ENCODE measurements at regions not wholly inside any gene's neighbourhood (a gene's known extent, or its start where the extent isn't known, plus 50 kb on each side); places are given as distances from the start of the nearest gene placed in this dataset.

GRCh38 chr2:212686285-212686895, 147.8 kb upstream of the ERBB4 start:
- DNase-seq: no peak

- no peak for DNase-seq
Measured at GRCh38 chr2:212683346-212684097, 144.9 kb upstream of the ERBB4 start.

- no peak for DNase-seq
Measured at GRCh38 chr2:212682937-212683336, 144.3 kb upstream of the ERBB4 start.

GRCh38 chr2:212677466-212677865, 138.9 kb upstream of the ERBB4 start:
- no peak for DNase-seq

- no peak for DNase-seq
Measured at GRCh38 chr2:212672186-212672585, 133.6 kb upstream of the ERBB4 start.

GRCh38 chr2:212669761-212670160, 131.2 kb upstream of the ERBB4 start:
- no peak for DNase-seq

- no peak for DNase-seq
Measured at GRCh38 chr2:212667751-212668316, 129.2 kb upstream of the ERBB4 start.

GRCh38 chr2:212665948-212666347, 127.3 kb upstream of the ERBB4 start:
- DNase-seq: no peak

- DNase-seq: no peak
Measured at GRCh38 chr2:212659441-212659840, 120.8 kb upstream of the ERBB4 start.

- DNase-seq: no peak
Measured at GRCh38 chr2:212649646-212650045, 111.0 kb upstream of the ERBB4 start.

GRCh38 chr2:212646698-212647366, 108.2 kb upstream of the ERBB4 start:
- no peak for DNase-seq

GRCh38 chr2:212644195-212644837, 105.7 kb upstream of the ERBB4 start:
- DNase-seq: no peak

- DNase-seq: no peak
Measured at GRCh38 chr2:212640428-212640827, 101.8 kb upstream of the ERBB4 start.

GRCh38 chr2:212638694-212639093, 100.1 kb upstream of the ERBB4 start:
- no peak for DNase-seq

GRCh38 chr2:212628586-212628985, 90.0 kb upstream of the ERBB4 start:
- no peak for DNase-seq

- no peak for DNase-seq
Measured at GRCh38 chr2:212626371-212626918, 87.8 kb upstream of the ERBB4 start.

- DNase-seq: no peak
Measured at GRCh38 chr2:212619954-212620353, 81.4 kb upstream of the ERBB4 start.

- DNase-seq: no peak
Measured at GRCh38 chr2:212618636-212619035, 80.0 kb upstream of the ERBB4 start.

- DNase-seq: no peak
Measured at GRCh38 chr2:212610872-212611425, 72.3 kb upstream of the ERBB4 start.

GRCh38 chr2:212609479-212609878, 70.9 kb upstream of the ERBB4 start:
- DNase-seq: no peak

GRCh38 chr2:212607080-212607479, 68.5 kb upstream of the ERBB4 start:
- no peak for DNase-seq

- no peak for DNase-seq
Measured at GRCh38 chr2:212606232-212606631, 67.6 kb upstream of the ERBB4 start.

GRCh38 chr2:212596688-212597087, 58.1 kb upstream of the ERBB4 start:
- no peak for DNase-seq
